ENCODE measurements at regions not wholly inside any gene's neighbourhood (a gene's known extent, or its start where the extent isn't known, plus 50 kb on each side); places are given as distances from the start of the nearest gene placed in this dataset.

GRCh38 chr1:78360584-78360983 lies 130.2 kb upstream of the PTGFR start:
- no TSS peak for BruUV-seq (replicated peaks)
- Histone ChIP-seq H3K9me1 (ENCODE audit: control insufficient read depth, insufficient read depth, low read length) (no peaks in the 10 kb centered on the region), H3K4me1 (replicated peaks in 1 of 2; ENCODE audit: control insufficient read depth in 2 of 2, insufficient read depth in 2 of 2, low read length in 2 of 2) (no peaks in the 10 kb centered on the region), H3K36me3 (ENCODE audit: control insufficient read depth, insufficient read depth, low read length) (no peaks in the 10 kb centered on the region), H3K9me3 (replicated peaks; ENCODE audit: control insufficient read depth, insufficient read depth, low read depth, low read length) (no peaks in the 10 kb centered on the region), H3K27ac (ENCODE audit: extremely low read depth, low read depth, low read length) (no peak overlapping the region), H2AFZ (ENCODE audit: low read depth, low read length) (no peak overlapping the region), H4K20me1 (replicated peaks; ENCODE audit: control insufficient read depth, insufficient read depth, low read length) (no peaks in the 10 kb centered on the region), H3K4me3 (no peak overlapping the region), H3K79me2 (ENCODE audit: control insufficient read depth, insufficient read depth, low read length) (no peaks in the 10 kb centered on the region), H3K9ac (ENCODE audit: insufficient read depth in 1 of 2, low read depth in 2 of 2, low read length in 2 of 2) (no peak overlapping the region), H3K27me3 (ENCODE audit: control insufficient read depth in 2 of 2, insufficient read depth in 2 of 2, low read length in 2 of 2) (no peaks in the 10 kb centered on the region), H3K4me2 (ENCODE audit: insufficient read depth, low read length) (no peak overlapping the region)
- TF ChIP-seq ZBTB49 (CRISPR knock-in tag; IDR thresholded peaks at IDR 0.05; ENCODE audit: borderline replicate concordance) = no peak
- TF ChIP-seq L3MBTL2 (IDR thresholded peaks at IDR 0.05) = no peak
- TF ChIP-seq SRSF7 (optimal IDR thresholded peaks at IDR 0.05; ENCODE audit: low read depth, low read length) = no peak
- TF ChIP-seq RFX7 (CRISPR knock-in tag; IDR thresholded peaks at IDR 0.05) = no peak
- in situ Hi-C loops (cut with MboI) = no loop called here
- ChIA-PET CTCF (ENCODE audit: low intra/inter-chr PET ratio) (no interaction called here), POLR2A (no interaction called here)
- no peak for DNase-seq (ENCODE audit: extremely low read depth in 1 of 4, low spot score in 3 of 4)
- FAIRE-seq = no peak
- intact Hi-C loops (cut with micrococcal nuclease) = no loop called here
- ATAC-seq = no peak

GRCh38 chr1:78367700-78368099 lies 123.1 kb upstream of the PTGFR start:
- Histone ChIP-seq H3K9ac (ENCODE audit: insufficient read depth in 1 of 2, low read depth in 2 of 2, low read length in 2 of 2) (no peak overlapping the region), H3K27ac (ENCODE audit: extremely low read depth, low read depth, low read length) (no peak overlapping the region), H3K79me2 (ENCODE audit: control insufficient read depth, insufficient read depth, low read length) (no peaks in the 10 kb centered on the region), H4K20me1 (replicated peaks; ENCODE audit: control insufficient read depth, insufficient read depth, low read length) (no peaks in the 10 kb centered on the region), H3K4me2 (ENCODE audit: insufficient read depth, low read length) (no peak overlapping the region), H3K9me1 (ENCODE audit: control insufficient read depth, insufficient read depth, low read length) (no peaks in the 10 kb centered on the region), H2AFZ (ENCODE audit: low read depth, low read length) (no peak overlapping the region), H3K9me3 (replicated peaks; ENCODE audit: control insufficient read depth, insufficient read depth, low read depth, low read length) (no peaks in the 10 kb centered on the region), H3K4me3 (no peak overlapping the region), H3K27me3 (ENCODE audit: control insufficient read depth in 2 of 2, insufficient read depth in 2 of 2, low read length in 2 of 2) (no peaks in the 10 kb centered on the region), H3K36me3 (ENCODE audit: control insufficient read depth, insufficient read depth, low read length) (no peaks in the 10 kb centered on the region), H3K4me1 (replicated peaks in 1 of 2; ENCODE audit: control insufficient read depth in 2 of 2, insufficient read depth in 2 of 2, low read length in 2 of 2) (no peaks in the 10 kb centered on the region)
- ChIA-PET POLR2A (no interaction called here), CTCF (ENCODE audit: low intra/inter-chr PET ratio) (no interaction called here)
- TF ChIP-seq PCBP2 (IDR thresholded peaks at IDR 0.05; ENCODE audit: low read depth, low read length, poor library complexity, severe bottlenecking) = peak; percentile 55
- TF ChIP-seq WHSC1 (IDR thresholded peaks at IDR 0.05; ENCODE audit: low read length) = no peak
- TF ChIP-seq TAF7 (tag; IDR thresholded peaks at IDR 0.05) = no peak
- TF ChIP-seq GTF2B (IDR thresholded peaks at IDR 0.05; ENCODE audit: extremely low read depth, insufficient read length) = no peak
- no peak for TF ChIP-seq CEBPG (CRISPR knock-in tag; IDR thresholded peaks at IDR 0.05)
- TF ChIP-seq CEBPG (tag; conservative IDR thresholded peaks at IDR 0.05 in 1 of 2, IDR thresholded peaks at IDR 0.05 in 1 of 2) = no peak
- no peak for TF ChIP-seq CBFA2T2 (conservative IDR thresholded peaks at IDR 0.05)
- no peak for DNase-seq (ENCODE audit: extremely low read depth in 1 of 4, low spot score in 3 of 4)
- FAIRE-seq = no peak
- no peak for ATAC-seq
- 0% methylated on average over 1 of the region's 1 CpG for WGBS (ENCODE audit: insufficient coverage, low coverage, missing lambda C conversion rate)
- no TSS peak for BruUV-seq (replicated peaks)
- in situ Hi-C loops (cut with MboI) = no loop called here
- intact Hi-C loops (cut with micrococcal nuclease) = no loop called here

All from K562 (cell line).